ENCODE measurements at regions not wholly inside any gene's neighbourhood (a gene's known extent, or its start where the extent isn't known, plus 50 kb on each side); places are given as distances from the start of the nearest gene placed in this dataset.
"Not testable (repeated sequence)": the region's sequence is repeated elsewhere in the genome, so short reads cannot be mapped to it uniquely, and the experiment has no call there.

- DNase-seq (ENCODE audit: low spot score): no peak
Measured at GRCh38 chr5:171714851-171715250, 70.8 kb upstream of the SMIM23 start.

GRCh38 chr5:171715551-171715950, 70.1 kb upstream of the SMIM23 start:
- no peak for DNase-seq (ENCODE audit: low spot score)

GRCh38 chr5:171720086-171720485, 65.5 kb upstream of the SMIM23 start:
- DNase-seq (ENCODE audit: low spot score): no peak

- DNase-seq (ENCODE audit: low spot score): no peak
Measured at GRCh38 chr5:171721464-171721863, 64.2 kb upstream of the SMIM23 start.

- DNase-seq (ENCODE audit: low spot score): no peak
Measured at GRCh38 chr5:171724468-171725204, 61.0 kb upstream of the SMIM23 start.

GRCh38 chr5:171725205-171725601, 60.4 kb upstream of the SMIM23 start:
- no peak for DNase-seq (ENCODE audit: low spot score)

- not testable (repeated sequence) for DNase-seq (ENCODE audit: low spot score)
Measured at GRCh38 chr5:171726819-171727218, 58.8 kb upstream of the SMIM23 start.

GRCh38 chr5:171728686-171729085, 56.9 kb upstream of the SMIM23 start:
- no peak for DNase-seq (ENCODE audit: low spot score)
